NB4 (cell line): ENCODE measurements at regions not wholly inside any gene's neighbourhood (a gene's known extent, or its start where the extent isn't known, plus 50 kb on each side); places are given as distances from the start of the nearest gene placed in this dataset.

Experiments
- TF ChIP-seq, protein P1 (sequence below): IDR thresholded peaks from one replicate; pipeline ENCODE4 v1.5.1; 2012; ENCODE audit warnings: low read depth, low read length
- TF ChIP-seq, protein P2 (sequence below): IDR thresholded peaks from 2 replicates; pipeline ENCODE4 v1.6.1; 2011; ENCODE audit warnings: low read depth, low read length

DNA sequence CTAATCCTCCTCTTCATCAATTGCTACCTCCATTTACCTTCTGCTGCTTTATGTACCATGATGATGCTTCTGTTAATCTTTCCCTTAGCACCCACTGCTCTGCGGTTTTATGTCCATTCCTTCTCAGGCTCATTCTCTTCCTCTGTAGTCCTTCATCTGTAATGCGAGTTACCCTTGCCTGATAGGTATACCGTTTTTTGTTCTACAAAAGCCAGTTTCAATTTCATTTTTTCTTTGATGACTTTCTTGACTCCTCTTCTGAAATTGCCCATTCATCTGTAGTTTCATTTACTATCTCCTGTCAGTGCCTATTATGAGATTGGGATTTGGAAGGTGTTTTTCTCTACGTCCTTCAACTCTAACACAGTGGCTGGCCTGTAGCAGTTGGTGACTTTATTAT, 445.9 kb upstream of the ZNF717 start:
- TF ChIP-seq, protein P1, sequence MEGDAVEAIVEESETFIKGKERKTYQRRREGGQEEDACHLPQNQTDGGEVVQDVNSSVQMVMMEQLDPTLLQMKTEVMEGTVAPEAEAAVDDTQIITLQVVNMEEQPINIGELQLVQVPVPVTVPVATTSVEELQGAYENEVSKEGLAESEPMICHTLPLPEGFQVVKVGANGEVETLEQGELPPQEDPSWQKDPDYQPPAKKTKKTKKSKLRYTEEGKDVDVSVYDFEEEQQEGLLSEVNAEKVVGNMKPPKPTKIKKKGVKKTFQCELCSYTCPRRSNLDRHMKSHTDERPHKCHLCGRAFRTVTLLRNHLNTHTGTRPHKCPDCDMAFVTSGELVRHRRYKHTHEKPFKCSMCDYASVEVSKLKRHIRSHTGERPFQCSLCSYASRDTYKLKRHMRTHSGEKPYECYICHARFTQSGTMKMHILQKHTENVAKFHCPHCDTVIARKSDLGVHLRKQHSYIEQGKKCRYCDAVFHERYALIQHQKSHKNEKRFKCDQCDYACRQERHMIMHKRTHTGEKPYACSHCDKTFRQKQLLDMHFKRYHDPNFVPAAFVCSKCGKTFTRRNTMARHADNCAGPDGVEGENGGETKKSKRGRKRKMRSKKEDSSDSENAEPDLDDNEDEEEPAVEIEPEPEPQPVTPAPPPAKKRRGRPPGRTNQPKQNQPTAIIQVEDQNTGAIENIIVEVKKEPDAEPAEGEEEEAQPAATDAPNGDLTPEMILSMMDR = no peak
- TF ChIP-seq, protein P2, sequence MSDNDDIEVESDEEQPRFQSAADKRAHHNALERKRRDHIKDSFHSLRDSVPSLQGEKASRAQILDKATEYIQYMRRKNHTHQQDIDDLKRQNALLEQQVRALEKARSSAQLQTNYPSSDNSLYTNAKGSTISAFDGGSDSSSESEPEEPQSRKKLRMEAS = no peak
